GM21825 (cell line): ENCODE measurements at regions not wholly inside any gene's neighbourhood (a gene's known extent, or its start where the extent isn't known, plus 50 kb on each side); places are given as distances from the start of the nearest gene placed in this dataset.

Experiments
- ATAC-seq: cut with Tn5 transposase; IDR thresholded peaks from one replicate; pipeline ENCODE4 v1.9.1; 2021; ENCODE audit warnings: mild to moderate bottlenecking, moderate library complexity; ENCODE audit not compliant: unreplicated experiment

- ATAC-seq, result no peak
Observed at GRCh38 chr17:77320044-77320440, 179.3 kb downstream of the SEC14L1 start.

- ATAC-seq, result peak; percentile 24
Observed at GRCh38 chr17:77320485-77321256, 179.9 kb downstream of the SEC14L1 start.

GRCh38 chr17:77321649-77322513, 181.1 kb downstream of the SEC14L1 start:
- no peak for ATAC-seq

GRCh38 chr17:77322514-77323412, 182.0 kb downstream of the SEC14L1 start:
- ATAC-seq, result peak; percentile 16

- ATAC-seq, result no peak
Observed at GRCh38 chr17:77323413-77324171, 182.8 kb downstream of the SEC14L1 start.

- no peak for ATAC-seq
Observed at GRCh38 chr17:77324227-77324626, 183.5 kb downstream of the SEC14L1 start.

GRCh38 chr17:77325577-77326075, 184.9 kb downstream of the SEC14L1 start:
- ATAC-seq, result peak; percentile 5

- ATAC-seq, result no peak
Observed at GRCh38 chr17:77326076-77326591, 185.4 kb downstream of the SEC14L1 start.

- ATAC-seq, result no peak
Observed at GRCh38 chr17:77326636-77327035, 185.9 kb downstream of the SEC14L1 start.

- ATAC-seq, result no peak
Observed at GRCh38 chr17:77327181-77327565, 186.4 kb downstream of the SEC14L1 start.

- ATAC-seq, result no peak
Observed at GRCh38 chr17:77327566-77328464, 187.0 kb downstream of the SEC14L1 start.

- ATAC-seq, result no peak
Observed at GRCh38 chr17:77328823-77329740, 188.3 kb downstream of the SEC14L1 start.

- no peak for ATAC-seq
Observed at GRCh38 chr17:77329741-77330531, 189.2 kb downstream of the SEC14L1 start.

- no peak for ATAC-seq
Observed at GRCh38 chr17:77330602-77331081, 189.9 kb downstream of the SEC14L1 start.

GRCh38 chr17:77331301-77331864, 190.6 kb downstream of the SEC14L1 start:
- ATAC-seq, result peak; percentile 61
